HCT116 (cell line): ENCODE measurements at regions not wholly inside any gene's neighbourhood (a gene's known extent, or its start where the extent isn't known, plus 50 kb on each side); places are given as distances from the start of the nearest gene placed in this dataset.

Source experiments
- ATAC-seq: fragments of 200-7000 bp; cut with Tn5 transposase; 2 replicates; pipeline ENCODE4 v1.9.1; 2020; ENCODE audit warnings: mild to moderate bottlenecking, moderate library complexity
- BruUV-seq: library from RNA; stranded (reverse); fragments of 400-500 nt; replicated peaks from 2 replicates; lab custom pipeline; 2021; lab: Mats Ljungman, UMichigan
- CTCF ChIA-PET: fragments of 300-600 bp; sonication (Branson Sonifier 250); formaldehyde crosslinking; loops from one replicate; lab custom pipeline; 2021; ENCODE audit warnings: antibody characterized with exemption; lab: Charles Lee
- POLR2A ChIA-PET: fragments of 300-600, 350-600 bp; sonication (Branson Sonifier 250); formaldehyde crosslinking; loops from one replicate; lab custom pipeline; 2021; ENCODE audit warnings: antibody characterized with exemption; lab: Charles Lee
- RAD21 ChIA-PET, 2 experiments: fragments of 300-600 bp; sonication (Branson Sonifier 250); formaldehyde crosslinking; loops; one replicate each; lab custom pipeline; 2023; ENCODE audit warnings: low total read pairs in 2 of 2; ENCODE audit not compliant: uncharacterized antibody in 2 of 2, unreplicated experiment in 2 of 2, low non-redundant PET in 1 of 2; lab: Charles Lee
- DNase-seq: peaks from one replicate; pipeline ENCODE4 v3.0.0-alpha.2; 2010; ENCODE audit warnings: low read depth, low spot score
- H2AFZ ChIP-seq: fragments of 200-600 bp; shearing (Covaris generic), sonication (generic); 2 replicates; pipeline ENCODE4 v1.6.1; 2017; ENCODE audit warnings: low read depth, mixed run types, mixed read lengths, antibody characterized with exemption, low read length; ENCODE audit not compliant: poor library complexity, severe bottlenecking
- H3K27ac ChIP-seq: 2 replicates; pipeline ENCODE4 v1.5.1; 2012; ENCODE audit warnings: low read depth, low read length
- H3K27me3 ChIP-seq: fragments of 200-600 bp; sonication (generic); 2 replicates; pipeline ENCODE4 v1.6.1; 2016; ENCODE audit warnings: mixed run types, low read length, mixed read lengths; ENCODE audit not compliant: insufficient read depth
- H3K36me3 ChIP-seq, 2 experiments: fragments of 200-500 bp in 1 of 2; fragments of 200-600 bp in 1 of 2; sonication (Bioruptor generic) in 1 of 2; sonication (generic) in 1 of 2; 2 replicates each; pipeline versions ENCODE4 v1.5.1 to v1.6.1; 2014 to 2016; ENCODE audit warnings: low read length in 2 of 2, inconsistent platforms in 1 of 2, mixed read lengths in 1 of 2, mixed run types in 1 of 2; ENCODE audit not compliant: insufficient read depth in 2 of 2, control insufficient read depth in 1 of 2
- H3K4me1 ChIP-seq, 2 experiments: fragments of 200-600 bp in 1 of 2; sonication (generic) in 1 of 2; 2 replicates each; pipeline versions ENCODE4 v1.5.1 to v1.6.1; 2012 to 2017; ENCODE audit warnings: low read length in 2 of 2, inconsistent platforms in 1 of 2, mild to moderate bottlenecking in 1 of 2, mixed read lengths in 1 of 2, mixed run types in 1 of 2, moderate library complexity in 1 of 2; ENCODE audit not compliant: insufficient read depth in 2 of 2, control insufficient read depth in 1 of 2
- H3K4me2 ChIP-seq: fragments of 200-600 bp; sonication (generic); 2 replicates; pipeline ENCODE4 v1.6.1; 2017; ENCODE audit warnings: mixed run types, low read length, mixed read lengths
- H3K4me3 ChIP-seq, 2 experiments: fragments of 200-600 bp in 1 of 2; sonication (generic) in 1 of 2; replicated peaks in 1 of 2; 2 replicates each; pipeline ENCODE4 v1.5.1; 2011 to 2016; ENCODE audit warnings: low read length in 2 of 2, control low read depth in 1 of 2, low read depth in 1 of 2, mild to moderate bottlenecking in 1 of 2, mixed read lengths in 1 of 2, mixed run types in 1 of 2
- H3K79me2 ChIP-seq: fragments of 200-600 bp; sonication (generic); 2 replicates; pipeline ENCODE4 v1.6.1; 2017; ENCODE audit warnings: mild to moderate bottlenecking, mixed run types, low read length, moderate library complexity, mixed read lengths; ENCODE audit not compliant: insufficient read depth
- H3K9ac ChIP-seq: fragments of 200-600 bp; sonication (generic); 2 replicates; pipeline ENCODE4 v1.6.1; 2016; ENCODE audit warnings: low read length, mixed read lengths
- H3K9me2 ChIP-seq: fragments of 200-600 bp; sonication (generic), shearing (Covaris generic); 2 replicates; pipeline ENCODE4 v1.6.1; 2017; ENCODE audit warnings: mixed run types, mild to moderate bottlenecking, moderate library complexity; ENCODE audit not compliant: insufficient read depth
- H3K9me3 ChIP-seq, 2 experiments: fragments of 200-500 bp in 1 of 2; fragments of 200-600 bp in 1 of 2; sonication (Bioruptor generic) in 1 of 2; sonication (generic) in 1 of 2; 2 replicates each; pipeline ENCODE4 v1.6.1; 2014 to 2017; ENCODE audit warnings: low read length in 2 of 2, mixed read lengths in 2 of 2, inconsistent platforms in 1 of 2, low read depth in 1 of 2, mild to moderate bottlenecking in 1 of 2, mixed run types in 1 of 2, moderate library complexity in 1 of 2; ENCODE audit not compliant: control insufficient read depth in 1 of 2, insufficient read depth in 1 of 2
- H4K20me1 ChIP-seq: fragments of 200-600 bp; sonication (generic), shearing (Covaris generic); 2 replicates; pipeline ENCODE4 v1.6.1; 2017; ENCODE audit warnings: mixed run types, mild to moderate bottlenecking, moderate library complexity; ENCODE audit not compliant: insufficient read depth
- EGR1 ChIP-seq: IDR thresholded peaks from 2 replicates; pipeline ENCODE4 v1.6.1; 2012; ENCODE audit warnings: low read depth
- ELF1 ChIP-seq: IDR thresholded peaks from 2 replicates; pipeline ENCODE4 v1.6.1; 2012; ENCODE audit warnings: low read depth, borderline replicate concordance
- EZH2 ChIP-seq: fragments of 200-600 bp; sonication (generic); IDR thresholded peaks from 2 replicates; pipeline ENCODE4 v1.6.1; 2017; ENCODE audit warnings: antibody characterized with exemption, mixed run types
- FOSL1 ChIP-seq: IDR thresholded peaks from 2 replicates; pipeline ENCODE4 v1.6.1; 2012; ENCODE audit warnings: low read depth
- MAX ChIP-seq: IDR thresholded peaks from 2 replicates; pipeline ENCODE4 v1.6.1; 2012
- POLR2A ChIP-seq: IDR thresholded peaks from 2 replicates; pipeline ENCODE4 v1.7.0; 2011; ENCODE audit warnings: borderline replicate concordance; ENCODE audit not compliant: insufficient read depth, insufficient read length; ENCODE audit errors: extremely low read depth
- SIN3A ChIP-seq: IDR thresholded peaks from 2 replicates; pipeline ENCODE4 v1.6.1; 2012; ENCODE audit warnings: low read depth
- SP1 ChIP-seq: IDR thresholded peaks from 2 replicates; pipeline ENCODE4 v1.6.1; 2012; ENCODE audit warnings: low read depth
- TCF7L2 ChIP-seq: IDR thresholded peaks from 2 replicates; pipeline ENCODE4 v1.7.0; 2011; ENCODE audit warnings: borderline replicate concordance, inconsistent platforms; ENCODE audit not compliant: insufficient read depth, insufficient read length; ENCODE audit errors: extremely low read depth
- YY1 ChIP-seq: IDR thresholded peaks from 2 replicates; pipeline ENCODE4 v1.6.1; 2011; ENCODE audit warnings: low read length, low read depth, moderate library complexity, mild to moderate bottlenecking; ENCODE audit not compliant: insufficient replicate concordance; ENCODE audit errors: extremely low read depth
- intact Hi-C: fragments of 100-400 bp; cut with micrococcal nuclease; formaldehyde crosslinking; loops from 2 replicates; pipeline ENCODE4 v1.10.0; 2022
- TF ChIP-seq, protein P1 (sequence below): IDR thresholded peaks from 2 replicates; pipeline ENCODE4 v1.6.1; 2011; ENCODE audit warnings: mild to moderate bottlenecking, low read length, moderate library complexity; ENCODE audit not compliant: insufficient replicate concordance; ENCODE audit errors: extremely low read depth
- TF ChIP-seq, protein P2 (sequence below): IDR thresholded peaks from 2 replicates; pipeline ENCODE4 v1.6.1; 2012

- TF ChIP-seq, protein P1, sequence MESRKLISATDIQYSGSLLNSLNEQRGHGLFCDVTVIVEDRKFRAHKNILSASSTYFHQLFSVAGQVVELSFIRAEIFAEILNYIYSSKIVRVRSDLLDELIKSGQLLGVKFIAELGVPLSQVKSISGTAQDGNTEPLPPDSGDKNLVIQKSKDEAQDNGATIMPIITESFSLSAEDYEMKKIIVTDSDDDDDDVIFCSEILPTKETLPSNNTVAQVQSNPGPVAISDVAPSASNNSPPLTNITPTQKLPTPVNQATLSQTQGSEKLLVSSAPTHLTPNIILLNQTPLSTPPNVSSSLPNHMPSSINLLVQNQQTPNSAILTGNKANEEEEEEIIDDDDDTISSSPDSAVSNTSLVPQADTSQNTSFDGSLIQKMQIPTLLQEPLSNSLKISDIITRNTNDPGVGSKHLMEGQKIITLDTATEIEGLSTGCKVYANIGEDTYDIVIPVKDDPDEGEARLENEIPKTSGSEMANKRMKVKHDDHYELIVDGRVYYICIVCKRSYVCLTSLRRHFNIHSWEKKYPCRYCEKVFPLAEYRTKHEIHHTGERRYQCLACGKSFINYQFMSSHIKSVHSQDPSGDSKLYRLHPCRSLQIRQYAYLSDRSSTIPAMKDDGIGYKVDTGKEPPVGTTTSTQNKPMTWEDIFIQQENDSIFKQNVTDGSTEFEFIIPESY, result no peak
- no peak for TF ChIP-seq SP1
- TF ChIP-seq SIN3A, result no peak
- no peak for TF ChIP-seq YY1
- TF ChIP-seq MAX, result no peak
- TF ChIP-seq ELF1, result no peak
- TF ChIP-seq POLR2A, result no peak
- no peak for TF ChIP-seq FOSL1
- TF ChIP-seq, protein P2, sequence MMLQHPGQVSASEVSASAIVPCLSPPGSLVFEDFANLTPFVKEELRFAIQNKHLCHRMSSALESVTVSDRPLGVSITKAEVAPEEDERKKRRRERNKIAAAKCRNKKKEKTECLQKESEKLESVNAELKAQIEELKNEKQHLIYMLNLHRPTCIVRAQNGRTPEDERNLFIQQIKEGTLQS, result no peak
- no peak for TF ChIP-seq EZH2
- no peak for TF ChIP-seq EGR1
- TF ChIP-seq TCF7L2, result no peak
- Histone ChIP-seq H3K4me2 (no peak overlapping the region), H2AFZ (no peak overlapping the region), H4K20me1 (no peaks in the 10 kb centered on the region), H3K27ac (no peak overlapping the region), H3K9ac (no peak overlapping the region), H3K9me2 (no peaks in the 10 kb centered on the region), H3K27me3 (no peaks in the 10 kb centered on the region), H3K9me3 (peaks cover 0 to 4% of the 10 kb centered on the region in 2 experiments; a peak in 2 of 4 replicates), H3K79me2 (no peaks in the 10 kb centered on the region), H3K4me1 (no peaks in the 10 kb centered on the region), H3K4me3 (no peak overlapping the region), H3K36me3 (no peaks in the 10 kb centered on the region)
- BruUV-seq, result no TSS peak
- RAD21 ChIA-PET, result no interaction called here
- POLR2A ChIA-PET, result no interaction called here
- CTCF ChIA-PET, result no interaction called here
- ATAC-seq (no peak), DNase-seq (no peak)
- intact Hi-C loops, result no loop called here
These were observed 83.6 kb downstream of the ZNF486 start for GRCh38 chr19:20250627-20251026.
